ENCODE measurements at regions not wholly inside any gene's neighbourhood (a gene's known extent, or its start where the extent isn't known, plus 50 kb on each side); places are given as distances from the start of the nearest gene placed in this dataset.

- no peak for TF ChIP-seq HDAC6 (IDR thresholded peaks at IDR 0.05; ENCODE audit: unreplicated experiment)
- TF ChIP-seq MEF2B (IDR thresholded peaks at IDR 0.05; ENCODE audit: partially characterized antibody, poor library complexity, severe bottlenecking): no peak
- TF ChIP-seq, protein P1, sequence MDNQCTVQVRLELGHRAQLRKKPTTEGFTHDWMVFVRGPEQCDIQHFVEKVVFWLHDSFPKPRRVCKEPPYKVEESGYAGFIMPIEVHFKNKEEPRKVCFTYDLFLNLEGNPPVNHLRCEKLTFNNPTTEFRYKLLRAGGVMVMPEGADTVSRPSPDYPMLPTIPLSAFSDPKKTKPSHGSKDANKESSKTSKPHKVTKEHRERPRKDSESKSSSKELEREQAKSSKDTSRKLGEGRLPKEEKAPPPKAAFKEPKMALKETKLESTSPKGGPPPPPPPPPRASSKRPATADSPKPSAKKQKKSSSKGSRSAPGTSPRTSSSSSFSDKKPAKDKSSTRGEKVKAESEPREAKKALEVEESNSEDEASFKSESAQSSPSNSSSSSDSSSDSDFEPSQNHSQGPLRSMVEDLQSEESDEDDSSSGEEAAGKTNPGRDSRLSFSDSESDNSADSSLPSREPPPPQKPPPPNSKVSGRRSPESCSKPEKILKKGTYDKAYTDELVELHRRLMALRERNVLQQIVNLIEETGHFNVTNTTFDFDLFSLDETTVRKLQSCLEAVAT (IDR thresholded peaks at IDR 0.05): no peak
- TF ChIP-seq USF2 (IDR thresholded peaks at IDR 0.05; ENCODE audit: borderline replicate concordance, low read depth, low read length): no peak
- TF ChIP-seq TBL1XR1 (IDR thresholded peaks at IDR 0.05; ENCODE audit: low read depth, low read length): no peak
These were observed 1047.7 kb downstream of the C4orf33 start (continued) for GRCh38 chr4:130143656-130144055.

- SMC1A ChIA-PET (ENCODE audit: uncharacterized antibody, unreplicated experiment): no interaction called here
- intact Hi-C loops (cut with micrococcal nuclease; ENCODE audit: unreplicated experiment): no loop called here
- Histone ChIP-seq H3K4me2 (ENCODE audit: control insufficient read depth, insufficient read depth) (no peak overlapping the region), H3K36me3 (ENCODE audit: control insufficient read depth in 2 of 2, insufficient read depth in 2 of 2, low read length in 1 of 2) (no peaks in the 10 kb centered on the region), H4K20me1 (ENCODE audit: control insufficient read depth, insufficient read depth) (no peaks in the 10 kb centered on the region), H3K9me3 (replicated peaks; ENCODE audit: control insufficient read depth, insufficient read depth, low read length) (no peaks in the 10 kb centered on the region), H2AFZ (ENCODE audit: control insufficient read depth, low read depth, low read length) (no peak overlapping the region), H3K27me3 (replicated peaks in 1 of 2; ENCODE audit: control insufficient read depth in 2 of 2, insufficient read depth in 2 of 2, low read length in 1 of 2) (no peaks in the 10 kb centered on the region), H3K4me3 (no peak overlapping the region), H3K79me2 (ENCODE audit: control insufficient read depth, insufficient read depth, low read length) (no peaks in the 10 kb centered on the region), H3K27ac (ENCODE audit: control insufficient read depth, insufficient read depth) (no peak overlapping the region), H3K9ac (ENCODE audit: control insufficient read depth, insufficient read depth, low read length) (no peak overlapping the region), H3K4me1 (ENCODE audit: control insufficient read depth, insufficient read depth, low read length) (no peaks in the 10 kb centered on the region)
- DNase-seq (ENCODE audit: low read depth, low spot score): no peak
- no peak for FAIRE-seq
- POLR2A ChIA-PET: interaction anchor here (0.6 kb wide), 1 partner anchor 12 kb away, joined by 3 read pairs; no protein-coding TSS in a partner anchor
- no TSS peak for BruUV-seq (replicated peaks)
- in situ Hi-C loops (cut with MboI): no loop called here
- CTCF ChIA-PET: no interaction called here
- ATAC-seq: no peak
- 4% methylated on average over 2 of the region's 2 CpGs for WGBS (ENCODE audit: insufficient coverage, insufficient replicate concordance, low lambda C conversion rate, missing lambda C conversion rate)
- TF ChIP-seq HSF1 (IDR thresholded peaks at IDR 0.05; ENCODE audit: low read depth, low read length) (no peak), JUNB (IDR thresholded peaks at IDR 0.05) (no peak), ETV6 (conservative IDR thresholded peaks at IDR 0.05 in 1 of 2, IDR thresholded peaks at IDR 0.05 in 1 of 2; ENCODE audit: borderline replicate concordance in 1 of 2, low read depth in 1 of 2) (no peak), CBX3 (IDR thresholded peaks at IDR 0.05; ENCODE audit: borderline replicate concordance, low read depth) (no peak), WRNIP1 (IDR thresholded peaks at IDR 0.05; ENCODE audit: borderline replicate concordance, low read depth, low read length) (no peak), CHD4 (IDR thresholded peaks at IDR 0.05) (no peak)
- RAD21 ChIA-PET (ENCODE audit: unreplicated experiment): no interaction called here
These were observed 1050.8 kb downstream of the C4orf33 start for GRCh38 chr4:130146773-130147172.

All from GM12878 (cell line).